HUDEP-2 (cell line): ENCODE measurements at regions not wholly inside any gene's neighbourhood (a gene's known extent, or its start where the extent isn't known, plus 50 kb on each side); places are given as distances from the start of the nearest gene placed in this dataset.
A peak's percentile ranks its signal among the peaks of the same experiment; 100 is the strongest.
"Not testable (repeated sequence)": the region's sequence is repeated elsewhere in the genome, so short reads cannot be mapped to it uniquely, and the experiment has no call there.

Experiments
- DNase-seq, 76 experiments: peaks; one replicate each; lab custom pipeline; 2025; ENCODE audit not compliant: unreplicated experiment in 76 of 76; lab: John Stamatoyannopoulos, UW

- DNase-seq, result no peak
Observed at GRCh38 chr5:5902678-5903646, 475.4 kb downstream of the MED10 start.

- DNase-seq, result no peak
Observed at GRCh38 chr5:5900350-5900749, 477.9 kb downstream of the ICE1 start.

- no peak for DNase-seq
Observed at GRCh38 chr5:5899716-5900115, 477.2 kb downstream of the ICE1 start.

- no peak for DNase-seq
Observed at GRCh38 chr5:5888284-5888683, 465.8 kb downstream of the ICE1 start.

- DNase-seq, result no peak
Observed at GRCh38 chr5:5887833-5888232, 465.4 kb downstream of the ICE1 start.

- peak in 6 of 76 experiments; percentile 1 to 20 (median 7) for DNase-seq
Observed at GRCh38 chr5:5886812-5887486, 464.5 kb downstream of the ICE1 start.

- DNase-seq, result no peak
Observed at GRCh38 chr5:5886353-5886752, 463.9 kb downstream of the ICE1 start.

GRCh38 chr5:5885782-5886181 lies 463.3 kb downstream of the ICE1 start:
- DNase-seq, result no peak

- no peak for DNase-seq
Observed at GRCh38 chr5:5884593-5884992, 462.1 kb downstream of the ICE1 start.

GRCh38 chr5:5883562-5883961 lies 461.1 kb downstream of the ICE1 start:
- no peak for DNase-seq

GRCh38 chr5:5883146-5883545 lies 460.7 kb downstream of the ICE1 start:
- no peak for DNase-seq

GRCh38 chr5:5882706-5883105 lies 460.2 kb downstream of the ICE1 start:
- peak in 60 of 76 experiments; percentile 1 to 82 (median 45) for DNase-seq

GRCh38 chr5:5881294-5881693 lies 458.8 kb downstream of the ICE1 start:
- DNase-seq, result no peak

GRCh38 chr5:5880077-5880763 lies 457.7 kb downstream of the ICE1 start:
- DNase-seq, result no peak

- no peak for DNase-seq
Observed at GRCh38 chr5:5857396-5857795, 434.9 kb downstream of the ICE1 start.

- DNase-seq, result no peak
Observed at GRCh38 chr5:5854087-5854486, 431.6 kb downstream of the ICE1 start.

GRCh38 chr5:5838493-5838892 lies 416.0 kb downstream of the ICE1 start:
- DNase-seq, result no peak

GRCh38 chr5:5831622-5832021 lies 409.1 kb downstream of the ICE1 start:
- DNase-seq, result not testable (repeated sequence)

GRCh38 chr5:5828619-5829018 lies 406.1 kb downstream of the ICE1 start:
- no peak for DNase-seq

GRCh38 chr5:5826911-5827310 lies 404.4 kb downstream of the ICE1 start:
- no peak for DNase-seq

- no peak for DNase-seq
Observed at GRCh38 chr5:5822729-5823257, 400.3 kb downstream of the ICE1 start.
